C4-2B (cell line): ENCODE measurements at regions not wholly inside any gene's neighbourhood (a gene's known extent, or its start where the extent isn't known, plus 50 kb on each side); places are given as distances from the start of the nearest gene placed in this dataset.

Experiments used
- CTCF ChIP-seq: fragments of 450-650 bp; conservative IDR thresholded peaks from 2 replicates; pipeline ENCODE4 v1.5.1; 2017; ENCODE audit warnings: mild to moderate bottlenecking
- ZFX ChIP-seq: fragments of 450-650 bp; IDR thresholded peaks from 2 replicates; pipeline ENCODE4 v1.6.1; 2017

- TF ChIP-seq CTCF (no peak), ZFX (no peak)
These were observed 165.5 kb downstream of the POSTN start for GRCh38 chr13:37433086-37433485.
